ENCODE measurements at regions not wholly inside any gene's neighbourhood (a gene's known extent, or its start where the extent isn't known, plus 50 kb on each side); places are given as distances from the start of the nearest gene placed in this dataset.
"Not testable (repeated sequence)": the region's sequence is repeated elsewhere in the genome, so short reads cannot be mapped to it uniquely, and the experiment has no call there.

DNA sequence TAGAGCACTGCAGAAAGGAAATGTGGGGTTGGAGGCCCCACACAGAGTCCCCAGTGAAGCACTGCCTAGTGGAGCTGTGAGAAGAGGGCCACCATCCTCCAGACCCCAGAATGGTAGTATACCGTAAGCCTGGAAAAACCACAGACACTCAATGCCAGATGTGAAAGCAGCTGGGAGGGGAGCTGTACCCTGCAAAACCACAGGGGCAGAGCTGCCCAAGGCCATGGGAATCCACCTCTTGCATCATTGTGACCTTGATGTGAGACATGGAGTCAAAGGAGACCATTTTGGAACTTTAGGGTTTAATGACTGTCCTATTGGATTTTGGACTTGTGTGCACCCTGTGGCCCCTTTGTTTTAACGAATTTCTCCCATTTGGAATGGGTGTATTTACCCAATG, 75.3 kb upstream of the SERPINE2 start:
- H3K27ac ChIP-seq (ENCODE audit: low read length): no peak overlapping the region
- H4K20me1 ChIP-seq (ENCODE audit: insufficient read depth): no peaks in the 10 kb centered on the region
- H3K36me3 ChIP-seq (ENCODE audit: insufficient read depth, low read length): no peaks in the 10 kb centered on the region
- no peaks in the 10 kb centered on the region for H3K9me3 ChIP-seq (ENCODE audit: low read length)
- H3K4me3 ChIP-seq (ENCODE audit: low read length): no peak overlapping the region
- no peaks in the 10 kb centered on the region for H3F3A ChIP-seq (ENCODE audit: insufficient read depth, low read length, poor library complexity, severe bottlenecking)
- H3K27me3 ChIP-seq (ENCODE audit: insufficient read depth, low read depth, low read length): no peaks in the 10 kb centered on the region
- TF ChIP-seq EP300 (conservative IDR thresholded peaks at IDR 0.05; ENCODE audit: poor library complexity, severe bottlenecking) (no peak), POLR2AphosphoS5 (IDR thresholded peaks at IDR 0.05) (no peak), TAF1 (IDR thresholded peaks at IDR 0.05; ENCODE audit: low read depth) (no peak), SMC3 (conservative IDR thresholded peaks at IDR 0.05; ENCODE audit: poor library complexity) (no peak), EZH2 (IDR thresholded peaks at IDR 0.05; ENCODE audit: borderline replicate concordance, insufficient read depth, low read length, poor library complexity, severe bottlenecking) (no peak), RAD21 (conservative IDR thresholded peaks at IDR 0.05) (no peak), MXI1 (conservative IDR thresholded peaks at IDR 0.05; ENCODE audit: poor library complexity, severe bottlenecking) (no peak)
- TF ChIP-seq, protein P1, sequence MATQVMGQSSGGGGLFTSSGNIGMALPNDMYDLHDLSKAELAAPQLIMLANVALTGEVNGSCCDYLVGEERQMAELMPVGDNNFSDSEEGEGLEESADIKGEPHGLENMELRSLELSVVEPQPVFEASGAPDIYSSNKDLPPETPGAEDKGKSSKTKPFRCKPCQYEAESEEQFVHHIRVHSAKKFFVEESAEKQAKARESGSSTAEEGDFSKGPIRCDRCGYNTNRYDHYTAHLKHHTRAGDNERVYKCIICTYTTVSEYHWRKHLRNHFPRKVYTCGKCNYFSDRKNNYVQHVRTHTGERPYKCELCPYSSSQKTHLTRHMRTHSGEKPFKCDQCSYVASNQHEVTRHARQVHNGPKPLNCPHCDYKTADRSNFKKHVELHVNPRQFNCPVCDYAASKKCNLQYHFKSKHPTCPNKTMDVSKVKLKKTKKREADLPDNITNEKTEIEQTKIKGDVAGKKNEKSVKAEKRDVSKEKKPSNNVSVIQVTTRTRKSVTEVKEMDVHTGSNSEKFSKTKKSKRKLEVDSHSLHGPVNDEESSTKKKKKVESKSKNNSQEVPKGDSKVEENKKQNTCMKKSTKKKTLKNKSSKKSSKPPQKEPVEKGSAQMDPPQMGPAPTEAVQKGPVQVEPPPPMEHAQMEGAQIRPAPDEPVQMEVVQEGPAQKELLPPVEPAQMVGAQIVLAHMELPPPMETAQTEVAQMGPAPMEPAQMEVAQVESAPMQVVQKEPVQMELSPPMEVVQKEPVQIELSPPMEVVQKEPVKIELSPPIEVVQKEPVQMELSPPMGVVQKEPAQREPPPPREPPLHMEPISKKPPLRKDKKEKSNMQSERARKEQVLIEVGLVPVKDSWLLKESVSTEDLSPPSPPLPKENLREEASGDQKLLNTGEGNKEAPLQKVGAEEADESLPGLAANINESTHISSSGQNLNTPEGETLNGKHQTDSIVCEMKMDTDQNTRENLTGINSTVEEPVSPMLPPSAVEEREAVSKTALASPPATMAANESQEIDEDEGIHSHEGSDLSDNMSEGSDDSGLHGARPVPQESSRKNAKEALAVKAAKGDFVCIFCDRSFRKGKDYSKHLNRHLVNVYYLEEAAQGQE (IDR thresholded peaks at IDR 0.05; ENCODE audit: borderline replicate concordance): no peak
- TF ChIP-seq, protein P2, sequence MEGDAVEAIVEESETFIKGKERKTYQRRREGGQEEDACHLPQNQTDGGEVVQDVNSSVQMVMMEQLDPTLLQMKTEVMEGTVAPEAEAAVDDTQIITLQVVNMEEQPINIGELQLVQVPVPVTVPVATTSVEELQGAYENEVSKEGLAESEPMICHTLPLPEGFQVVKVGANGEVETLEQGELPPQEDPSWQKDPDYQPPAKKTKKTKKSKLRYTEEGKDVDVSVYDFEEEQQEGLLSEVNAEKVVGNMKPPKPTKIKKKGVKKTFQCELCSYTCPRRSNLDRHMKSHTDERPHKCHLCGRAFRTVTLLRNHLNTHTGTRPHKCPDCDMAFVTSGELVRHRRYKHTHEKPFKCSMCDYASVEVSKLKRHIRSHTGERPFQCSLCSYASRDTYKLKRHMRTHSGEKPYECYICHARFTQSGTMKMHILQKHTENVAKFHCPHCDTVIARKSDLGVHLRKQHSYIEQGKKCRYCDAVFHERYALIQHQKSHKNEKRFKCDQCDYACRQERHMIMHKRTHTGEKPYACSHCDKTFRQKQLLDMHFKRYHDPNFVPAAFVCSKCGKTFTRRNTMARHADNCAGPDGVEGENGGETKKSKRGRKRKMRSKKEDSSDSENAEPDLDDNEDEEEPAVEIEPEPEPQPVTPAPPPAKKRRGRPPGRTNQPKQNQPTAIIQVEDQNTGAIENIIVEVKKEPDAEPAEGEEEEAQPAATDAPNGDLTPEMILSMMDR (IDR thresholded peaks at IDR 0.05; ENCODE audit: poor library complexity, severe bottlenecking): no peak
- H3K9me2 ChIP-seq (ENCODE audit: insufficient read depth, low read length): no peaks in the 10 kb centered on the region
- no peak overlapping the region for H3K9ac ChIP-seq (ENCODE audit: low read length)
- H2AFZ ChIP-seq (ENCODE audit: low read depth, low read length): no peak overlapping the region
- H3K79me2 ChIP-seq (replicated peaks; ENCODE audit: insufficient read depth, low read length): no peaks in the 10 kb centered on the region
- H3K4me2 ChIP-seq (ENCODE audit: low read length): no peak overlapping the region

DNA sequence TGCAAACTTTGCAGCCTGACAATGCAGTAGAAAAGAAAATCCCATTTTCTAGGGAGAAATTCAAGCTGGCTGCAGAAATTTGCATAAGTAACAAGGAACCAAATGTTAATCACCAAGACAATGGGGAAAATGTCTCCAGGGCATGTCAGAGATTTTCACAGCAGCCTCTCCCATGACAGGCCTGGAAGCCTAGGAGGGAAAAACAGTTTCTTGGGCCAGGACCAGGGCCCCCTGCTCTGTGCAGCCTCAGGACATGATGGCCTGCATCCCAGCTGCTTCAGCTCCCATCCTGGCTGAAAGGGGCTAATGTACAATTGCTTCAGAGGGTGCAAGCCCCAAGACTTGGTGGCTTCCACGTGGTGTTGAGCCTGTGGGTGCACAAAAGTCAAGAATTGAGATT, 74.8 kb upstream of the SERPINE2 start:
- not testable (repeated sequence) for H3K27me3 ChIP-seq (ENCODE audit: insufficient read depth, low read depth, low read length); H3K9me2 ChIP-seq (ENCODE audit: insufficient read depth, low read length); H3K4me2 ChIP-seq (ENCODE audit: low read length); H3F3A ChIP-seq (ENCODE audit: insufficient read depth, low read length, poor library complexity, severe bottlenecking); H3K79me2 ChIP-seq (replicated peaks; ENCODE audit: insufficient read depth, low read length); H2AFZ ChIP-seq (ENCODE audit: low read depth, low read length); H3K9me3 ChIP-seq (ENCODE audit: low read length); H3K36me3 ChIP-seq (ENCODE audit: insufficient read depth, low read length); H3K9ac ChIP-seq (ENCODE audit: low read length); H3K27ac ChIP-seq (ENCODE audit: low read length); H3K4me3 ChIP-seq (ENCODE audit: low read length); H4K20me1 ChIP-seq (ENCODE audit: insufficient read depth)

DNA sequence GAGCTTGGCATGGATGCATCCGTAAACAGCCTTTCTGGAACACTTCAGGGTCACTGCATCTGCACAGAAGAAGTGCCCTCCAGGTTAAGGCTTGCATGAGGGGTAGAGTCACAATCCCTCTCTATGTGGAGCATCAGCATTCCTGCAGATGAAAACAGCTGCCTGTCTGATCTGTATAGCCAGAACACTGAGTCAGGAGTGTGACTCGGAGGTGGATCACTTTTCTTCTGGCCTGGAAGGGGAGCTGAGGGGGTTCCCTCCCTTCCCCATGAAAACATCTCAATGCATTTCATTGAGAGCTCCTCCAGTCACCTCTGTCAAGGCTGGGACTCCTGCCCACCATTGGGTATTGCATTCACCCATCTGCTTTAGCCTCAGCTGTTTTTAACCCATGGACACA, 72.5 kb upstream of the SERPINE2 start:
- no peaks in the 10 kb centered on the region for H3F3A ChIP-seq (ENCODE audit: insufficient read depth, low read length, poor library complexity, severe bottlenecking)
- H3K9me2 ChIP-seq (ENCODE audit: insufficient read depth, low read length): no peaks in the 10 kb centered on the region
- no peaks in the 10 kb centered on the region for H3K9me3 ChIP-seq (ENCODE audit: low read length)
- no peak overlapping the region for H2AFZ ChIP-seq (ENCODE audit: low read depth, low read length)
- no peak overlapping the region for H3K27ac ChIP-seq (ENCODE audit: low read length)
- no peak overlapping the region for H3K4me2 ChIP-seq (ENCODE audit: low read length)
- no peaks in the 10 kb centered on the region for H3K27me3 ChIP-seq (ENCODE audit: insufficient read depth, low read depth, low read length)
- H3K79me2 ChIP-seq (replicated peaks; ENCODE audit: insufficient read depth, low read length): no peaks in the 10 kb centered on the region
- no peak overlapping the region for H3K4me3 ChIP-seq (ENCODE audit: low read length)
- TF ChIP-seq POLR2AphosphoS5 (IDR thresholded peaks at IDR 0.05): no peak
- H3K36me3 ChIP-seq (ENCODE audit: insufficient read depth, low read length): no peaks in the 10 kb centered on the region
- H4K20me1 ChIP-seq (ENCODE audit: insufficient read depth): no peaks in the 10 kb centered on the region
- H3K9ac ChIP-seq (ENCODE audit: low read length): no peak overlapping the region

All from neural cell (in vitro differentiated cells).